T47D (cell line): ENCODE measurements at regions not wholly inside any gene's neighbourhood (a gene's known extent, or its start where the extent isn't known, plus 50 kb on each side); places are given as distances from the start of the nearest gene placed in this dataset.
"Not testable (repeated sequence)": the region's sequence is repeated elsewhere in the genome, so short reads cannot be mapped to it uniquely, and the experiment has no call there.

Source experiments
- DNase-seq, 2 experiments: peaks; one replicate each; pipeline versions ENCODE4 v3.0.0 to v3.0.0-alpha.2; 2011 to 2012; ENCODE audit warnings: low read depth in 1 of 2, low spot score in 1 of 2
- JUND ChIP-seq: IDR thresholded peaks from 2 replicates; pipeline ENCODE4 v1.6.1; 2012; ENCODE audit warnings: low read depth
- in situ Hi-C: cut with HindIII; loops from 2 replicates; pipeline ENCODE4 v1.10.0; 2016; ENCODE audit warnings: low sequenced_read_pairs, low pct_unique_long_range_greater_than_20kb

GRCh38 chr7:12491526-12491925 lies 79.0 kb upstream of the SCIN start:
- in situ Hi-C loops, result no loop called here
- TF ChIP-seq JUND, result no peak
- DNase-seq, result no peak

GRCh38 chr7:12493407-12493806 lies 77.1 kb upstream of the SCIN start:
- DNase-seq, result no peak
- no peak for TF ChIP-seq JUND
- in situ Hi-C loops, result no loop called here

- no peak for DNase-seq
- no peak for TF ChIP-seq JUND
- in situ Hi-C loops, result no loop called here
These were observed 76.4 kb upstream of the SCIN start for GRCh38 chr7:12493863-12494686.

GRCh38 chr7:12494687-12495024 lies 75.9 kb upstream of the SCIN start:
- no peak for TF ChIP-seq JUND
- no peak for DNase-seq
- in situ Hi-C loops, result no loop called here

GRCh38 chr7:12496901-12497674 lies 73.4 kb upstream of the SCIN start:
- in situ Hi-C loops, result not testable (repeated sequence)
- peak; percentile 21 to 74 for DNase-seq

GRCh38 chr7:12504149-12504548 lies 66.4 kb upstream of the SCIN start:
- in situ Hi-C loops, result no loop called here
- no peak for DNase-seq
- no peak for TF ChIP-seq JUND

GRCh38 chr7:12508005-12508404 lies 62.5 kb upstream of the SCIN start:
- TF ChIP-seq JUND, result no peak
- no peak for DNase-seq
- in situ Hi-C loops, result no loop called here

GRCh38 chr7:12508554-12508953 lies 62.0 kb upstream of the SCIN start:
- in situ Hi-C loops, result no loop called here
- peak in 1 of 2 experiments; percentile 24 for DNase-seq
- no peak for TF ChIP-seq JUND

- no peak for TF ChIP-seq JUND
- DNase-seq, result no peak
- in situ Hi-C loops, result no loop called here
These were observed 53.1 kb upstream of the SCIN start for GRCh38 chr7:12517451-12517850.

GRCh38 chr7:12518920-12519681 lies 51.4 kb upstream of the SCIN start:
- in situ Hi-C loops, result no loop called here
- TF ChIP-seq JUND, result no peak
- DNase-seq, result peak in 1 of 2 experiments; percentile 61

GRCh38 chr7:12519682-12520009 lies 50.9 kb upstream of the SCIN start:
- in situ Hi-C loops, result no loop called here
- no peak for TF ChIP-seq JUND
- DNase-seq, result no peak
